Neural progenitor cell (in vitro differentiated cells): ENCODE measurements at regions not wholly inside any gene's neighbourhood (a gene's known extent, or its start where the extent isn't known, plus 50 kb on each side); places are given as distances from the start of the nearest gene placed in this dataset.
A peak's percentile ranks its signal among the peaks of the same experiment; 100 is the strongest.

ENCODE experiments used
- DNase-seq: peaks from one replicate; pipeline ENCODE4 v3.0.0-alpha.2; 2016; ENCODE audit warnings: low spot score
- H2AFZ ChIP-seq: fragments of 200-600 bp; sonication (generic); replicated peaks from 2 replicates; pipeline ENCODE4 v1.6.1; 2016; ENCODE audit warnings: antibody characterized with exemption
- H3F3A ChIP-seq: fragments of 200-600 bp; sonication (generic); 2 replicates; pipeline ENCODE4 v1.6.1; 2016; ENCODE audit warnings: antibody characterized with exemption, low read depth
- H3K27ac ChIP-seq: fragments of 200-600 bp; sonication (generic); 2 replicates; pipeline ENCODE4 v1.5.1; 2016; ENCODE audit warnings: mild to moderate bottlenecking
- H3K27me3 ChIP-seq: fragments of 200-600 bp; sonication (generic); 2 replicates; pipeline ENCODE4 v1.6.1; 2016; ENCODE audit warnings: mild to moderate bottlenecking, moderate library complexity
- H3K36me3 ChIP-seq: fragments of 200-600 bp; sonication (generic); 2 replicates; pipeline ENCODE4 v1.5.1; 2016
- H3K4me1 ChIP-seq: fragments of 200-600 bp; sonication (generic); 2 replicates; pipeline ENCODE4 v1.6.1; 2016; ENCODE audit warnings: mixed run types
- H3K4me2 ChIP-seq: fragments of 200-600 bp; sonication (generic); 2 replicates; pipeline ENCODE4 v1.6.1; 2016
- H3K4me3 ChIP-seq: fragments of 200-600 bp; sonication (generic); 2 replicates; pipeline ENCODE4 v1.5.1; 2016
- H3K79me2 ChIP-seq: fragments of 200-600 bp; sonication (generic); 2 replicates; pipeline ENCODE4 v1.6.1; 2016; ENCODE audit warnings: low read depth
- H3K9ac ChIP-seq: fragments of 200-600 bp; sonication (generic); 2 replicates; pipeline ENCODE4 v1.6.1; 2016
- H3K9me3 ChIP-seq: fragments of 200-600 bp; sonication (generic); 2 replicates; pipeline ENCODE4 v1.5.1; 2016; ENCODE audit warnings: low read depth
- H4K20me1 ChIP-seq: fragments of 200-600 bp; sonication (generic); 2 replicates; pipeline ENCODE4 v1.6.1; 2016; ENCODE audit warnings: low read depth
- H3K27ac Mint-ChIP-seq: 3 replicates; pipeline ENCODE4 v1.8.0; 2021; ENCODE audit warnings: mixed read lengths
- H3K27me3 Mint-ChIP-seq: 2 replicates; pipeline ENCODE4 v1.8.0; 2022; ENCODE audit warnings: low read depth, mild to moderate bottlenecking, inconsistent platforms, moderate library complexity, mixed read lengths; ENCODE audit not compliant: insufficient read depth
- H3K36me3 Mint-ChIP-seq: 3 replicates; pipeline ENCODE4 v1.8.0; 2021; ENCODE audit warnings: mixed read lengths
- H3K4me1 Mint-ChIP-seq: 3 replicates; pipeline ENCODE4 v1.8.0; 2021; ENCODE audit warnings: mixed read lengths
- H3K4me3 Mint-ChIP-seq: 3 replicates; pipeline ENCODE4 v1.8.0; 2021; ENCODE audit warnings: mild to moderate bottlenecking, moderate library complexity, mixed read lengths
- H3K9me3 Mint-ChIP-seq: 3 replicates; pipeline ENCODE4 v1.8.0; 2020; ENCODE audit warnings: mixed read lengths
- EZH2 ChIP-seq: fragments of 200-600 bp; sonication (generic); IDR thresholded peaks from 2 replicates; pipeline ENCODE4 v1.6.1; 2017; ENCODE audit warnings: antibody characterized with exemption, mild to moderate bottlenecking, moderate library complexity
- EZH2phosphoT487 ChIP-seq: fragments of 200-600 bp; sonication (generic); IDR thresholded peaks from 2 replicates; pipeline ENCODE4 v1.6.1; 2017; ENCODE audit warnings: antibody characterized with exemption
- TF ChIP-seq, protein P1 (sequence below): fragments of 200-600 bp; sonication (generic); IDR thresholded peaks from 2 replicates; pipeline ENCODE4 v1.5.1; 2017; ENCODE audit warnings: antibody characterized with exemption, mild to moderate bottlenecking

DNA sequence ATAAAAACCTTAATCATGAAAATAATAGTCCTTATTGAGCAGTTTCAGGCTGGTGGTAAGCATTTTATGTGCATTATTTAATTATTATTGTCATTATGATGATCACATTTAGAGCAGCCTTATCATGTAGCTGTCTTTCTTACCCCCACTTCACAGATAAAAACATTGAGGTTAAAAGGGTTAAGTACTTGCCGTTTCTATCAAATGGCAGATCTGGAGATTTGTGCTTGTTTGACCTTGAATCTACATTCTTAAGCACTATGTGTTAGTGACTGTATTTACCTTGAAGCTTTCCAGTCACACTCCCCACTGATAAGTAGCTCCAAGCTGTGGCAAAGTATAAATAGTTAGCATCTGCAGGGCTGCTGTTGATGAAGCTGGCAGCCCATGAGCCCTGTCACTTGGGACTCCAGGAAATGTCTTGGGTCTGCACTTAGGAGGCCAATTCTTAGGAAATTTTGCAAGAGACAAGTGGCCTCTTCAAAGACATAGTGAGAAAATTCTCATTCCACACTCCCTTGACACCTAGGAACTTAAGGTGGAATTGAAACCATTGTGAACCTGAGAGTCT is 116.8 kb upstream of the AGR3 start:
- Histone ChIP-seq H3F3A (no peaks in the 10 kb centered on the region), H3K27me3 (no peaks in the 10 kb centered on the region), H3K36me3 (no peaks in the 10 kb centered on the region), H3K4me1 (no peaks in the 10 kb centered on the region), H3K4me2 (no peak overlapping the region), H3K27ac (no peak overlapping the region), H3K79me2 (no peaks in the 10 kb centered on the region), H4K20me1 (no peaks in the 10 kb centered on the region), H3K9ac (no peak overlapping the region), H3K9me3 (no peaks in the 10 kb centered on the region), H2AFZ (no peak overlapping the region), H3K4me3 (no peak overlapping the region)
- H3K4me1 Mint-ChIP-seq = no peaks in the 10 kb centered on the region
- no peaks in the 10 kb centered on the region for H3K27me3 Mint-ChIP-seq
- peaks cover 2% of the 10 kb centered on the region for H3K36me3 Mint-ChIP-seq
- no peak overlapping the region for H3K27ac Mint-ChIP-seq
- no peak overlapping the region for H3K4me3 Mint-ChIP-seq
- peaks cover 9% of the 10 kb centered on the region for H3K9me3 Mint-ChIP-seq
- TF ChIP-seq, protein P1, sequence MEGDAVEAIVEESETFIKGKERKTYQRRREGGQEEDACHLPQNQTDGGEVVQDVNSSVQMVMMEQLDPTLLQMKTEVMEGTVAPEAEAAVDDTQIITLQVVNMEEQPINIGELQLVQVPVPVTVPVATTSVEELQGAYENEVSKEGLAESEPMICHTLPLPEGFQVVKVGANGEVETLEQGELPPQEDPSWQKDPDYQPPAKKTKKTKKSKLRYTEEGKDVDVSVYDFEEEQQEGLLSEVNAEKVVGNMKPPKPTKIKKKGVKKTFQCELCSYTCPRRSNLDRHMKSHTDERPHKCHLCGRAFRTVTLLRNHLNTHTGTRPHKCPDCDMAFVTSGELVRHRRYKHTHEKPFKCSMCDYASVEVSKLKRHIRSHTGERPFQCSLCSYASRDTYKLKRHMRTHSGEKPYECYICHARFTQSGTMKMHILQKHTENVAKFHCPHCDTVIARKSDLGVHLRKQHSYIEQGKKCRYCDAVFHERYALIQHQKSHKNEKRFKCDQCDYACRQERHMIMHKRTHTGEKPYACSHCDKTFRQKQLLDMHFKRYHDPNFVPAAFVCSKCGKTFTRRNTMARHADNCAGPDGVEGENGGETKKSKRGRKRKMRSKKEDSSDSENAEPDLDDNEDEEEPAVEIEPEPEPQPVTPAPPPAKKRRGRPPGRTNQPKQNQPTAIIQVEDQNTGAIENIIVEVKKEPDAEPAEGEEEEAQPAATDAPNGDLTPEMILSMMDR = no peak
- TF ChIP-seq EZH2 (no peak), EZH2phosphoT487 (no peak)
- DNase-seq = no peak

DNA sequence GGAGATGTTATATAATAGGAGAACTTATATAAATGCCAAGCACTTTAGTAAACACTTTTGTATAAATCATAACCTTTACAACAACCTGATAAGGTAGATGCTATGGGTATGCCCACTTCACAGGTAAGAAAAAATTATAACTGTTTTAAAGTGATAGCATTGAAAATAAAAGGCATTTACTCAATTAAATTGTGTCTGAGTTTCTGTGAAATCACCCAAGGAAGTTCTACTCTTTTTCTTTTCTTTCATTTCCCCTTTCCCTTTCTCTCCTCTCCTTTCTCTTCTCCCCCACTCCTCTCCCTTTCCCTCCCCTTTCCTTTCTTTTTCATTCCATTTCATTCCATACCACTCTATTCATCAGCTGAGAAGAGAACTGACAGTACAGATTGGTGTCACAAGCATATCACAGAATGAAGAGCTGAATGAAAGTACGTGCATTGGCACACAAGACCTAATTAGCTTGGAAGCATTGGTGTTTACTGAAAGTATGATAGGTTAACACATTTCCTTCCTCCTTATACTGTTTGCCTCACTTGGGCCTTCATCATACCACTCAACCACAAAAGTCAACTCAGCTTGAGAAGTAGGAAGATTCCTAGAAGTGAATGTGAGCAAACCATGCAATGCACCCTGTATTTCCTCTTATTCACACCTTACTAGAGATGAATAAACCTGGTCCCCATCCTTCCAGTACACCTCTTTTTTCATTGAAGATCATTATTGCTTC is 117.9 kb upstream of the AGR3 start:
- Histone ChIP-seq H3K36me3 (no peaks in the 10 kb centered on the region), H4K20me1 (no peaks in the 10 kb centered on the region), H3K4me2 (no peak overlapping the region), H3K9me3 (no peaks in the 10 kb centered on the region), H3K27me3 (no peaks in the 10 kb centered on the region), H3F3A (no peaks in the 10 kb centered on the region), H3K4me3 (no peak overlapping the region), H3K4me1 (no peaks in the 10 kb centered on the region), H2AFZ (no peak overlapping the region), H3K9ac (no peak overlapping the region), H3K79me2 (no peaks in the 10 kb centered on the region), H3K27ac (no peak overlapping the region)
- Mint-ChIP-seq H3K4me3 (no peak overlapping the region), H3K27ac (no peak overlapping the region), H3K27me3 (no peaks in the 10 kb centered on the region), H3K36me3 (peaks cover 2% of the 10 kb centered on the region), H3K9me3 (peaks cover 13% of the 10 kb centered on the region), H3K4me1 (no peaks in the 10 kb centered on the region)
- DNase-seq = no peak
- TF ChIP-seq, protein P1 = no peak
- no peak for TF ChIP-seq EZH2phosphoT487
- TF ChIP-seq EZH2 = no peak

DNA sequence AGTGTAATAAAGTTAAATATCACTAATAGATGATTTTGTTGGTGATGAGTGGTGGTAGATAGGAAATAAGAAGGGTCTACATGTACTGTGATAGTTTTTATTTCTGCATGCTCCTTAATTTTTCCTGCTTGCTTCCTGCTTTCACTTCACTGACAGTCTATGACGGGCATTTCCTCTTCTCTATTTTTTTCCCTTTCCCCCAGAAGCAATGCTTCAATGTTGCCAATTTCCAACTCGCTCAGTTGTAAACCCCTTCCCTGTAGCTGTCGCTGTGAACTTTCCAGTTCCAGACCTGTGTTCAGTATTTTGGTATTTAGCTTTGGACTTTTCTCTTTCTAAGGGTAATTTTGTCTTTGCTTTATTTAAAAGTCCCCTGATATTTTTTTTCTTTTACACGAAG is 123.5 kb upstream of the AGR3 start:
- Mint-ChIP-seq H3K27me3 (peaks cover 2% of the 10 kb centered on the region), H3K27ac (no peak overlapping the region), H3K36me3 (no peaks in the 10 kb centered on the region), H3K4me1 (no peaks in the 10 kb centered on the region), H3K4me3 (no peak overlapping the region), H3K9me3 (peaks cover 5% of the 10 kb centered on the region)
- no peak for TF ChIP-seq EZH2
- no peak for TF ChIP-seq EZH2phosphoT487
- TF ChIP-seq, protein P1 = no peak
- no peak overlapping the region for H3K27ac ChIP-seq
- no peaks in the 10 kb centered on the region for H3K79me2 ChIP-seq
- no peaks in the 10 kb centered on the region for H4K20me1 ChIP-seq
- no peaks in the 10 kb centered on the region for H3K36me3 ChIP-seq
- no peak overlapping the region for H3K9ac ChIP-seq
- DNase-seq = no peak
- no peaks in the 10 kb centered on the region for H3K4me1 ChIP-seq
- no peaks in the 10 kb centered on the region for H3K9me3 ChIP-seq
- H2AFZ ChIP-seq = peak overlapping the region; percentile 44
- H3F3A ChIP-seq = no peaks in the 10 kb centered on the region
- no peak overlapping the region for H3K4me2 ChIP-seq
- H3K4me3 ChIP-seq = no peak overlapping the region
- H3K27me3 ChIP-seq = no peaks in the 10 kb centered on the region
